ENCODE measurements at regions not wholly inside any gene's neighbourhood (a gene's known extent, or its start where the extent isn't known, plus 50 kb on each side); places are given as distances from the start of the nearest gene placed in this dataset.
"Not testable (repeated sequence)": the region's sequence is repeated elsewhere in the genome, so short reads cannot be mapped to it uniquely, and the experiment has no call there.

DNA sequence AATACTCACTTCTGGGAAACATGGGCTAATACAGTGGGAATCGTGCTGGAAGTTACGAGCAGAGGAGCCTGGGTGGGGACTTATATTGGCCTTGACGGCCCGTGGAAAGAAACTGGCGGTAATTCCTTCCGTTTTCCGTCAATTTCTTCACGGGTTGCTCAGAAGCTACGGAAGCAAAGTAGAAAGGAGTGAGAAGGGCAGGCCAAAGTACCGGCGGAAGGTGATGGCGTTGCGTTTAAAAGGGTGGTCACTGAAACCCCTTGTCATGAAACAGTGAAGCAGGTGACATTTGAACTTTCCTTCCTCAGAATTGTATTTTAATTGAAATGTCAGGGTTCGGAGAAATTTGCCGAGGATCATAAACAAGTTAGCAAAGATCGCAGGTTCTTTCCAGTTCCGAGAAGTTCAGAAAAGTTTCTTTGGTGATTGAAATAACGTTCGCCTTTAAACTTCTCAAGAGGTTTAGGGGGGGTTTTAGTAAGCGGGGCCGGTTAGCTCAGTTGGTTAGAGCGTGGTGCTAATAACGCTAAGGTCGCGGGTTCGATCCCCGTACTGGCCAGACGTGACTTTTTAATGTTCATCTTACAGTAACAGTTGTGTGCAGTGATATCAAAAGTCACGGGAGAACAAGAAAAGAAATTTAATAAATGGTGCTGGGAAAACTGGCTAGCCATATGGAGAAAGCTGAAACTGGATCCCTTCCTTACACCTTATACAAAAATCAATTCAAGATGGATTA lies 96.7 kb upstream of the ZNF322 start:
- peaks cover 12% of the 10 kb centered on the region for H3K27me3 ChIP-seq (ENCODE audit: control insufficient read depth, insufficient read depth, low read length)
- H3K9ac ChIP-seq (ENCODE audit: low read length); H3K36me3 ChIP-seq (ENCODE audit: control insufficient read depth, insufficient read depth, low read length); H3K4me3 ChIP-seq (ENCODE audit: low read length); H3K27ac ChIP-seq (ENCODE audit: low read depth, low read length); H3K4me1 ChIP-seq (ENCODE audit: control insufficient read depth, insufficient read depth, low read length): not testable (repeated sequence)

- not testable (repeated sequence) for H3K4me1 ChIP-seq (ENCODE audit: control insufficient read depth, insufficient read depth, low read length); H3K27ac ChIP-seq (ENCODE audit: low read depth, low read length); H3K4me3 ChIP-seq (ENCODE audit: low read length); H3K27me3 ChIP-seq (ENCODE audit: control insufficient read depth, insufficient read depth, low read length); H3K9ac ChIP-seq (ENCODE audit: low read length); H3K36me3 ChIP-seq (ENCODE audit: control insufficient read depth, insufficient read depth, low read length)
Measured at GRCh38 chr6:26766203-26766902, 106.8 kb upstream of the ZNF322 start.

GRCh38 chr6:26770941-26771666 lies 111.6 kb upstream of the ZNF322 start:
- H3K9ac ChIP-seq (ENCODE audit: low read length); H3K27me3 ChIP-seq (ENCODE audit: control insufficient read depth, insufficient read depth, low read length); H3K4me1 ChIP-seq (ENCODE audit: control insufficient read depth, insufficient read depth, low read length); H3K27ac ChIP-seq (ENCODE audit: low read depth, low read length); H3K36me3 ChIP-seq (ENCODE audit: control insufficient read depth, insufficient read depth, low read length); H3K4me3 ChIP-seq (ENCODE audit: low read length): not testable (repeated sequence)

- not testable (repeated sequence) for H3K9ac ChIP-seq (ENCODE audit: low read length); H3K27ac ChIP-seq (ENCODE audit: low read depth, low read length); H3K4me1 ChIP-seq (ENCODE audit: control insufficient read depth, insufficient read depth, low read length); H3K36me3 ChIP-seq (ENCODE audit: control insufficient read depth, insufficient read depth, low read length); H3K27me3 ChIP-seq (ENCODE audit: control insufficient read depth, insufficient read depth, low read length); H3K4me3 ChIP-seq (ENCODE audit: low read length)
Measured at GRCh38 chr6:26773414-26773813, 113.9 kb upstream of the ZNF322 start.

DNA sequence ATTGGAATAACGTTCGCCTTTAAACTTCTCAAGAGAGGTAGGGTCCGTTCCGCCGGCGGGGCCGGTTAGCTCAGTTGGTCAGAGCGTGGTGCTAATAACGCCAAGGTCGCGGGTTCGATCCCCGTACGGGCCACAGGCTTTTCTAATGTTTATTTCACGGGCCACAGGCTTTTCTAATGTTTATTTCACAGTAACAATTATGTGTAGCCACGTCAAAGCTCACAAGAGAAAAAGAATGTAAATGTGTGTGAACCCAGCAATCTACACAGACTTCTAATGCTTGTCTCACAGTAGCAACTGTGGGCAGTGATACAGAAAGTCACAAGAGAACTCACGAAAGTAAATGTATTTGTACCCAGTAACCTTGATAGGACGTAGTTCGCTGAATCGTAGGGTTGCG lies 121.0 kb upstream of the ZNF322 start:
- H3K4me1 ChIP-seq (ENCODE audit: control insufficient read depth, insufficient read depth, low read length); H3K9ac ChIP-seq (ENCODE audit: low read length); H3K4me3 ChIP-seq (ENCODE audit: low read length); H3K27me3 ChIP-seq (ENCODE audit: control insufficient read depth, insufficient read depth, low read length); H3K36me3 ChIP-seq (ENCODE audit: control insufficient read depth, insufficient read depth, low read length); H3K27ac ChIP-seq (ENCODE audit: low read depth, low read length): not testable (repeated sequence)

DNA sequence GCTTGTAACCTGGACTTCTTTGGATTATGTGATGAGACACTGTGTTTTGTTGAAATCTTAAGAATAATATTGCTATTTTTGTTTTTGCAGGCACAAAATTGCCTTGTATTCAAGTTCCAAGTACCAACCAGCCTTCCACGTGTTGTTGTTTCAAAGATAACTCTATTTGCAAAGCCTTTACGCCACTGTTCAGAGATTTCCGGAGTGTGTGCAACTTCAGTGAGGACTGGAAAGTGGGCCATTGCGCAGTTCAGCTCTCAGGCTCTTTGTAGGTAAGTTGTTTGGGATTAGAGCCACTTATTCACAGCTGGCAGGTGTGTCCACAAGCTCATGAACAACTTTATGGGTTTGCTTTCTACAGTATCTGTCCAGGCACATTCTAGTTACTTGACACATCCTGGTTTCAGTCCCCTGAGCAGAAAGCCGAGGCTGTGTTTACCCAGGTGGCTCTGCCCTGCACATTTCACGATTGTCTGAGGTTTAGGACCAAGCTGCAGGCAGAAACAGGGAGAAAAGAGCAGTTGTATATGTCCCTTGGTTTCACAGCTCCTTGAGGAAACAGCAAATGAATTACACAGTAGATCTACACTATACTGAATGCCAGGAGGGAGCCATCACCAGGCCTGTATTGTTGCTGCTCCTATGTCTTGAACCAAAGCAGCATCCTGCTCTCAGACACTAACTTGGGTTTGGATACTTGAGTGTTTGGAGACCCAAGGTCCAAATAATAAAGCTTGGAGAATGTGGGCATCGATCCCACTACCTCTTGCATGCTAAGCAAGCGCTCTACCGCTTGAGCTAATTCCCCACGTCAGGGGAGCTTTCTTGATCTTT lies 136.1 kb upstream of the ZNF322 start:
- H3K4me1 ChIP-seq (ENCODE audit: control insufficient read depth, insufficient read depth, low read length); H3K9ac ChIP-seq (ENCODE audit: low read length); H3K27me3 ChIP-seq (ENCODE audit: control insufficient read depth, insufficient read depth, low read length); H3K36me3 ChIP-seq (ENCODE audit: control insufficient read depth, insufficient read depth, low read length); H3K27ac ChIP-seq (ENCODE audit: low read depth, low read length); H3K4me3 ChIP-seq (ENCODE audit: low read length): not testable (repeated sequence)

GRCh38 chr6:26799903-26800633 lies 140.5 kb upstream of the ZNF322 start:
- H3K36me3 ChIP-seq (ENCODE audit: control insufficient read depth, insufficient read depth, low read length); H3K9ac ChIP-seq (ENCODE audit: low read length); H3K4me1 ChIP-seq (ENCODE audit: control insufficient read depth, insufficient read depth, low read length); H3K27me3 ChIP-seq (ENCODE audit: control insufficient read depth, insufficient read depth, low read length); H3K4me3 ChIP-seq (ENCODE audit: low read length); H3K27ac ChIP-seq (ENCODE audit: low read depth, low read length): not testable (repeated sequence)

GRCh38 chr6:26803762-26804161 lies 144.2 kb upstream of the ZNF322 start:
- not testable (repeated sequence) for H3K27me3 ChIP-seq (ENCODE audit: control insufficient read depth, insufficient read depth, low read length); H3K27ac ChIP-seq (ENCODE audit: low read depth, low read length); H3K4me1 ChIP-seq (ENCODE audit: control insufficient read depth, insufficient read depth, low read length); H3K9ac ChIP-seq (ENCODE audit: low read length); H3K36me3 ChIP-seq (ENCODE audit: control insufficient read depth, insufficient read depth, low read length); H3K4me3 ChIP-seq (ENCODE audit: low read length)

- not testable (repeated sequence) for H3K27me3 ChIP-seq (ENCODE audit: control insufficient read depth, insufficient read depth, low read length); H3K36me3 ChIP-seq (ENCODE audit: control insufficient read depth, insufficient read depth, low read length); H3K4me1 ChIP-seq (ENCODE audit: control insufficient read depth, insufficient read depth, low read length); H3K4me3 ChIP-seq (ENCODE audit: low read length); H3K9ac ChIP-seq (ENCODE audit: low read length); H3K27ac ChIP-seq (ENCODE audit: low read depth, low read length)
Measured at GRCh38 chr6:26811486-26812116, 152.1 kb upstream of the ZNF322 start.

DNA sequence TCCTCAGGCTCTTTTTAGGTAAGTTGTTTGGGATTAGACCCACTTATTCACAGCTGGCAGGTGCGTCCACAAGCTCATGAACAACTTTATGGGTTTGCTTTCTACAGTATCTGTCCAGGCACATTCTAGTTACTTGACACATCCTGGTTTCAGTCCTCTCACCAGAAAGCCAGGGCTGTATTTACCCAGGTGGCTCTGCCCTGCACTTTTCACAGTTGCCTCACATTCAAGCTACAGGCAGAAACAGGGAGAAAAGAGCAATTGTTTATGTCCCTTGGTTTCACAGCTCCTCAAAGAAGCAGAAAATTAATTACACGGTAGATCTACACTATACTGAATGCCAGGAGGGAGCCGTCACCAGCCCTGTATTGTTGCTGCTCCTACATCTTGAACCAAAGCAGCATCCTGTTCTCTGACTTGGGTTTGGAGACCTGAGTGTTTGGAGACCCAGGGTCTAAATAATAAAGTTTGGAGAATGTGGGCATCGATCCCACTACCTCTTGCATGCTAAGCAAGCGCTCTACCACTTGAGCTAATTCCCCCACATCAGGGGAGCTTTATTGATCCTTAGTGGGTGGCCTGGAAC lies 159.2 kb upstream of the ZNF322 start:
- not testable (repeated sequence) for H3K36me3 ChIP-seq (ENCODE audit: control insufficient read depth, insufficient read depth, low read length); H3K4me1 ChIP-seq (ENCODE audit: control insufficient read depth, insufficient read depth, low read length); H3K4me3 ChIP-seq (ENCODE audit: low read length); H3K27me3 ChIP-seq (ENCODE audit: control insufficient read depth, insufficient read depth, low read length); H3K27ac ChIP-seq (ENCODE audit: low read depth, low read length); H3K9ac ChIP-seq (ENCODE audit: low read length)

DNA sequence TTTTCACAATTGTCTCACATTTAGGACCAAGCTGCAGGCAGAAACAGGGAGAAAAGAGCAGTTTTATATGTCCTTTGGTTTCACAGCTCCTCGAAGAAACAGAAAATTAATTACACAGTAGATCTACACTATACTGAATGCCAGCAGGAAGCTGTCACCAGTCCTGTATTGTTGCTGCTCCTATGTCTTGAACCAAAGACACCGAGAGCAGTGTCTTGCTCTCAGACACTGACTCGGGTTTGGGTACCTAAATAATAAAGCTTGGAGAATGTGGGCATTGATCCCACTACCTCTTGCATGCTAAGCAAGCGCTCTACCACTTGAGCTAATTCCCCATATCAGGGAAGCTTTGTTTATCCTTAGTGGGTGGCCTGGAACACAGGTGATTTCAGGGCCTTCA lies 168.4 kb upstream of the ZNF322 start:
- not testable (repeated sequence) for H3K27me3 ChIP-seq (ENCODE audit: control insufficient read depth, insufficient read depth, low read length); H3K4me3 ChIP-seq (ENCODE audit: low read length); H3K4me1 ChIP-seq (ENCODE audit: control insufficient read depth, insufficient read depth, low read length); H3K36me3 ChIP-seq (ENCODE audit: control insufficient read depth, insufficient read depth, low read length); H3K27ac ChIP-seq (ENCODE audit: low read depth, low read length); H3K9ac ChIP-seq (ENCODE audit: low read length)

Measured in rectal smooth muscle tissue (tissue), 1 donor.